K562 (cell line): ENCODE measurements at regions not wholly inside any gene's neighbourhood (a gene's known extent, or its start where the extent isn't known, plus 50 kb on each side); places are given as distances from the start of the nearest gene placed in this dataset.

ENCODE experiments used
- CBX3 ChIP-seq, 2 experiments: IDR thresholded peaks; 1 replicate in 1 of 2; 2 replicates in 1 of 2; pipeline ENCODE4 v1.6.1; 2012; ENCODE audit warnings: inconsistent platforms in 2 of 2, low read length in 2 of 2, borderline replicate concordance in 1 of 2, control low read depth in 1 of 2
- HDAC6 ChIP-seq: IDR thresholded peaks from 2 replicates; pipeline ENCODE4 v1.6.1; 2012; ENCODE audit warnings: low read depth, mild to moderate bottlenecking, control low read depth, inconsistent platforms, low read length, moderate library complexity
- JUN ChIP-seq, 2 experiments: sonication (generic) in 1 of 2; formaldehyde crosslinking in 1 of 2; IDR thresholded peaks; 2 replicates each; pipeline versions ENCODE4 v1.6.1 to v1.8.0; 2012 to 2022; ENCODE audit warnings: borderline replicate concordance in 2 of 2, mild to moderate bottlenecking in 2 of 2, improper control_type of control experiment in 1 of 2, low read depth in 1 of 2, low read length in 1 of 2, missing genetic modification reagents in 1 of 2
- TF ChIP-seq, protein P1 (sequence below): fragments of 450-650 bp; IDR thresholded peaks from 2 replicates; pipeline ENCODE4 v1.6.1; 2016; ENCODE audit warnings: antibody characterized with exemption

DNA sequence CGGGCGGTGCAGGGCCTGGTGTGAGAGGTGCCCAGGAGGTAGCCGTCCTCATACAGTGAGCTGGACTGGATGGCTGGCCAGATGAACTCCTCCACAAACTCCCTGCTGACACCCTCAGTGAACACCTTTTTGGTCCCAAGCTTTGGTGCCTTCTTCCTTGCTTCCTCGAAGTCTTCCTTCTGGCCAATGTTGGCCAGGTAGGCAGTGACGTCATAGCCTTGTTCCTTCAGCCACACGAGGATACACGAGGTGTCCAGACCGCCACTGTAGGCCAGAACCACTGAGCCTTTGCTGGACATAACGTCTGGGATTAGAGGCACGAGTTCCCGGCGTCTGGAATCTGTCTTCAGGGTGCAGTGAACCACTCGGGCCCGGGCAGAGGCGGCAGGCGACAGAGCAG lies 206.8 kb upstream of the SP4 start:
- TF ChIP-seq CBX3 (IDR thresholded peaks at IDR 0.05; ENCODE audit: borderline replicate concordance in 1 of 2, low read length in 2 of 2) (no peak), JUN (IDR thresholded peaks at IDR 0.05; ENCODE audit: borderline replicate concordance, low read depth, low read length) (no peak), JUN (CRISPR knock-in tag; IDR thresholded peaks at IDR 0.05; ENCODE audit: borderline replicate concordance) (no peak), HDAC6 (no peak)
- TF ChIP-seq, protein P1, sequence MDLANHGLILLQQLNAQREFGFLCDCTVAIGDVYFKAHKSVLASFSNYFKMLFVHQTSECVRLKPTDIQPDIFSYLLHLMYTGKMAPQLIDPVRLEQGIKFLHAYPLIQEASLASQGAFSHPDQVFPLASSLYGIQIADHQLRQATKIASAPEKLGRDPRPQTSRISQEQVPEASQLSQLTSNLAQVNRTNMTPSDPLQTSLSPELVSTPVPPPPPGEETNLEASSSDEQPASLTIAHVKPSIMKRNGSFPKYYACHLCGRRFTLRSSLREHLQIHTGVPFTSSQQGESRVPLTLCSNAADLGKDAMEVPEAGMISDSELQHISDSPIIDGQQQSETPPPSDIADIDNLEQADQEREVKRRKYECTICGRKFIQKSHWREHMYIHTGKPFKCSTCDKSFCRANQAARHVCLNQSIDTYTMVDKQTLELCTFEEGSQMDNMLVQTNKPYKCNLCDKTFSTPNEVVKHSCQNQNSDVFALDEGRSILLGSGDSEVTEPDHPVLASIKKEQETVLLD = no peak
